GM12874 (cell line): ENCODE measurements at regions not wholly inside any gene's neighbourhood (a gene's known extent, or its start where the extent isn't known, plus 50 kb on each side); places are given as distances from the start of the nearest gene placed in this dataset.

Experiments
- CTCF ChIP-seq: IDR thresholded peaks from 2 replicates; pipeline ENCODE4 v1.5.1; 2011; ENCODE audit warnings: low read depth, mild to moderate bottlenecking, control low read depth, low read length, moderate library complexity; ENCODE audit not compliant: insufficient read depth

GRCh38 chr2:186308347-186308746, 177.7 kb upstream of the ZC3H15 start:
- TF ChIP-seq CTCF = no peak

GRCh38 chr2:186309901-186310300, 176.2 kb upstream of the ZC3H15 start:
- TF ChIP-seq CTCF = no peak

GRCh38 chr2:186319105-186319504, 167.0 kb upstream of the ZC3H15 start:
- no peak for TF ChIP-seq CTCF

GRCh38 chr2:186325827-186326535, 160.1 kb upstream of the ZC3H15 start:
- no peak for TF ChIP-seq CTCF

- no peak for TF ChIP-seq CTCF
Observed at GRCh38 chr2:186327251-186327868, 158.7 kb upstream of the ZC3H15 start.

GRCh38 chr2:186328838-186329237, 157.2 kb upstream of the ZC3H15 start:
- TF ChIP-seq CTCF = no peak

GRCh38 chr2:186330050-186330449, 156.0 kb upstream of the ZC3H15 start:
- no peak for TF ChIP-seq CTCF
